Neural progenitor cell (in vitro differentiated cells): ENCODE measurements at regions not wholly inside any gene's neighbourhood (a gene's known extent, or its start where the extent isn't known, plus 50 kb on each side); places are given as distances from the start of the nearest gene placed in this dataset.

Experiments used
- CTCF ChIP-seq: fragments of 200-600 bp; sonication (generic); IDR thresholded peaks from 2 replicates; pipeline ENCODE4 v1.5.1; 2017; ENCODE audit warnings: antibody characterized with exemption, mild to moderate bottlenecking
- EZH2 ChIP-seq: fragments of 200-600 bp; sonication (generic); IDR thresholded peaks from 2 replicates; pipeline ENCODE4 v1.6.1; 2017; ENCODE audit warnings: antibody characterized with exemption, mild to moderate bottlenecking, moderate library complexity
- EZH2phosphoT487 ChIP-seq: fragments of 200-600 bp; sonication (generic); IDR thresholded peaks from 2 replicates; pipeline ENCODE4 v1.6.1; 2017; ENCODE audit warnings: antibody characterized with exemption

- TF ChIP-seq CTCF (no peak), EZH2phosphoT487 (no peak), EZH2 (no peak)
These were observed 612.4 kb downstream of the NYAP2 start for GRCh38 chr2:226011716-226012450.
